ENCODE measurements at regions not wholly inside any gene's neighbourhood (a gene's known extent, or its start where the extent isn't known, plus 50 kb on each side); places are given as distances from the start of the nearest gene placed in this dataset.

DNA sequence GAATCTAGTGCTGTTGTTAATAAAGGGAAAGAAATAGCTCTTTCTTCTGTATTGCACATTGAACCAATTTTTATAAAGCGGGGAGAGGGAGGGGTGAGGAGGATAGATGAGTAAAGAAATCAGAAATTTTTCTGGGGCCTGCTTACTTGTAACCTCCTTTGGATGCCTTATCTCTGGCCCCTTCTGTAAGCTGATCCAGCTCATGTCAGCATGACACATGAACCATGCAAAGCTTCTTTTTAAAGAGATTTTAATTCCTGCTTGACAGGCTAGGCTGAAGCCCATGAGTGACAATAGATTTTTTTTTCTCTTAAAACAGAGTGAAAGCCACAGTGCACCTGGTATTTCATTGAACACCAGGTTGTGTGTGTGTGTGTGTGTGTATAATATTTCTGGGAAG, 325.3 kb downstream of the PRL start:
- TF ChIP-seq, protein P1, sequence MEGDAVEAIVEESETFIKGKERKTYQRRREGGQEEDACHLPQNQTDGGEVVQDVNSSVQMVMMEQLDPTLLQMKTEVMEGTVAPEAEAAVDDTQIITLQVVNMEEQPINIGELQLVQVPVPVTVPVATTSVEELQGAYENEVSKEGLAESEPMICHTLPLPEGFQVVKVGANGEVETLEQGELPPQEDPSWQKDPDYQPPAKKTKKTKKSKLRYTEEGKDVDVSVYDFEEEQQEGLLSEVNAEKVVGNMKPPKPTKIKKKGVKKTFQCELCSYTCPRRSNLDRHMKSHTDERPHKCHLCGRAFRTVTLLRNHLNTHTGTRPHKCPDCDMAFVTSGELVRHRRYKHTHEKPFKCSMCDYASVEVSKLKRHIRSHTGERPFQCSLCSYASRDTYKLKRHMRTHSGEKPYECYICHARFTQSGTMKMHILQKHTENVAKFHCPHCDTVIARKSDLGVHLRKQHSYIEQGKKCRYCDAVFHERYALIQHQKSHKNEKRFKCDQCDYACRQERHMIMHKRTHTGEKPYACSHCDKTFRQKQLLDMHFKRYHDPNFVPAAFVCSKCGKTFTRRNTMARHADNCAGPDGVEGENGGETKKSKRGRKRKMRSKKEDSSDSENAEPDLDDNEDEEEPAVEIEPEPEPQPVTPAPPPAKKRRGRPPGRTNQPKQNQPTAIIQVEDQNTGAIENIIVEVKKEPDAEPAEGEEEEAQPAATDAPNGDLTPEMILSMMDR (IDR thresholded peaks at IDR 0.05): no peak
- TF ChIP-seq POLR2AphosphoS5 (IDR thresholded peaks at IDR 0.05) (no peak), POLR2A (IDR thresholded peaks at IDR 0.05) (no peak)

All from suprapubic skin (tissue), 4 donors.